ENCODE measurements at regions not wholly inside any gene's neighbourhood (a gene's known extent, or its start where the extent isn't known, plus 50 kb on each side); places are given as distances from the start of the nearest gene placed in this dataset.
A peak's percentile ranks its signal among the peaks of the same experiment; 100 is the strongest.

DNA sequence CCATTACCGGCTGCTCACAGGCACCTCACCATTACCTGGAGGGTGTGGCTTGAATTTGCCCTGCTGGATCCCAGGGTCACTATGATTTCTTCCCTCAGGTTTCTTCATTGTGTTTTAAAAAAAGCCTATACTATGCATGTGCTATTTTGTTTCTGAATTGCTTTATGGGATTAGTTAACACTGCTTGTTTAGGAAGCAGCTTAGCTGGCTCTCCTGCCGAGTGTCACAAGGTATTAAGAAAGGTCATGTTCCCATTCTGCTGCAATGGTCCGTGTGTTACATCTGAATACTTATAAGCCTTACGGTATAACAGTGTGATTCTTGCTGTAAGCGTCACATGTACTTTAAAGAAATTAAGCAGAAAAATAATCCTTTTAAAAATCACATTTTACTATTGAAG, 380.6 kb upstream of the B3GAT1 start:
- DNase-seq: no peak

DNA sequence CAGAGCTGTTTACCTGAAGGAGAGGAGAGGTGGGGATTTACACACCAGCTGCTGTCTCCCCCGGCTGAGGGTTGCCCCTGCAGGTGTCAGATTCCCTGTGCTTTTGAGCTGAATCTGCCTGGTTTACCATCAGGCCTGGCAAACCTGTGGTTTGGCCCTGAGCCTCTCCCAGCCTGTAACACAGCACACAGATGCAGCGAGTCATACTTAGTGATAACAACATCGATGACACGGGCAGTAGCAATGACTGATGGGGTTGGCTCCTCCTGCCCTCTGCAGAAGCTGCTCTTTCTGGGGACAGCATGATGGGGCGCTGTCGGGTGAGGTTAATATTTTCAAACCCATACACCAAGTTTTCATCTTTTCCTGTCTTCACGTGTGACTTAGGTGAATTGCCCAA, 380.0 kb upstream of the B3GAT1 start:
- DNase-seq: peak in 1 of 3 experiments; percentile 21

DNA sequence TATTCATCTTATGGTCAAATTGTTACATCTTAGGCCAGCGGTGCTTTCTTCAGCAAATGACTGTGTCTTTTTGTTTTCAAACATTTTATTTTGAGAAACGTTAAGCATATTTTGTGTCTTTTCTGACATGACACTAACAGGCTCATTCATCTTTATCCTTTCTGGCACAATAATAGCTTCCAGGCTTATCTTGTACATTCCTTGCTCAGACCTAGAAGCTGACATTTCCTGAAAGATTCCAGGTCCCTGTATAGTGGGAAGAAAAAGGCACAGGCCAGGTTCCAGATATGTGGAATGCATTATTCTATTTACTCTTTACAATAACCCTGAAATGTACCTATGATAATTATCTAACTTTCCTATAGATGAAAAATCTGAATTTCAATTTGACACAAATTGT, 379.1 kb upstream of the B3GAT1 start:
- DNase-seq: no peak

DNA sequence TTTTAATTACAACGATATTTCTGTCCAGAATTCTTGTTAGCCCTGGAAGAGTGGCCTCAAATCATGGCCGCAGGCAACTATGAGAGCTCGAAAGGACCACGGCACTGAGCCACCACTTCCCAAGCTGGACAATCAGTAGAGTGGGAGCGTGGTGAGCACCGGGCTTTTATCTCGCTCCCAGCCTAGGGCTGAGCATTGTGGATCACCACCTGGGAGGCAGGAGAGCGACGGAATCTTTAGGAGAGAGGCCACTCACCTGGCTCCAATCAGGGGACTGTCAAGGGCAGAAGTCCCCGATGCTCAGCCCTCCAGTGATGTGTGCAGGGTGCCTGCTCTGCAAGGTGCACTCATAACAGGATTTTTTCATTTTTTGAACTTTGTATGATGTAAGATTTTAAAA, 377.1 kb upstream of the B3GAT1 start:
- DNase-seq: no peak

DNA sequence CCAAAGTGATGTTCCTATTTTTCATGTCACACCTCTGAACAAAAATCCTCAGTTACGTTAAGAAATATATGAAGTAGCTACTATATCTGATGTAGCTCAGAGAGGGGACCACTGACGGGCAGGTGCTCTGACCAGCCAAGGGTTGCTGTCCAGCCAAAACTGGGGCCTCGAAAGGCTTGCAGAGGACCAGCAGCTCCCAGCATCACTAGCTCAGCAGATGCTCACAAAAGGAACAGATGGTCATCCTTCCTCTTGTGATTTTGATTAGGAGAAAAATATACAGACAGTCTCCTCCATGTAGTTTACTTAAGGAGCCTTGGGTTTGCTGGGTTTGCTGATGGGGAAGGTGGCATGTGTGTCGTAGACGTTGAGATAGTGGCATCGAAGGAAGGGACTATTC, 374.6 kb upstream of the B3GAT1 start:
- DNase-seq: no peak

DNA sequence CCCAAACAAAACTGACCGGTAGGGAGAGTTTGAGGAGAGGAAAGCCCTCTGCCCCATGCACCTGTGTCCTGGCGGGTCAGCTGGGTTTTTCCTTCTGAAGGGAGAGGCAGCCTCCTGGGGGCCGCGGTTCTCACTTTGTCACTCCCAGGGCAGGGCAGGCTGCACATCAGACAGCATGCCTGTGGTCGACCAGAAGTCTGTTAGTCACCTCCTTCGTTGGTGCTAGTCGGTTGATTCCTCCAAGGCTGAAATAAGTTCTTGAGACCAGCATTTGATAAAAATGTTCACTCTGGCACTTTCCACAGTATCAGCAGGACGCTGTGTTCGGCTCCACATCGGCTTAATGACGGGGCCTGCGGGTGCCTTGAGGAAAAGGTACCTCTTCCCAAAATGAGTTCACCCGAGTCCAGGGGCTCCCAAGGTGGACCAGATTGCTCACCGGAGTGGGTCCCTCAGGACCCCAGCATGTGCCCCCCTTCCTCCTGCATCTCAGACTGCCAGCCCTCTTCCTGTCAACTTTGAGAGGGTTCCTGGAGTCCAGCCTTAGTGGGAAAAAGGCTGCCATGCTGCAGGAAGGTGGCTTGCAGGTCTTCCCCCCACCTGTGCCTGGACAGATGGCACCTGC, 373.7 kb upstream of the B3GAT1 start:
- DNase-seq: no peak

DNA sequence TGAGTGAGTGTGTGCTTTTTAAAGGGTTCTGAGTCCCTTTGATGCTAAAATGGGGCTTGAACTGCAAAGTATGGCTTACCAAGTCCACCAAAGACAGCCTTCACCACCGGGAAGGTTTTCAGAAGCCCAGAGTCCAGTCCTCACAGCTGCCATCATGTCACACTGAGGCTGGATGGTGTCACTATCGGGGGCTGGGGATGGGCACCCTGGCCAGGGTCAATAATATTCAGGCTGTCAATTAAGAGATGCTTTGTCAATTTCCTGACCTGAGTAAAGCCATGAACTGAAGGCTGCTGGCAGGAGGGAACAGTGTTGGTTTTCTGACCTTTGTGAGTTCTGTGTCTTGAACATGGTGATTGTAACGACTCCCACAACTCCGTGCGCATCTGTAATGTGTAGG, 373.0 kb upstream of the B3GAT1 start:
- no peak for DNase-seq

DNA sequence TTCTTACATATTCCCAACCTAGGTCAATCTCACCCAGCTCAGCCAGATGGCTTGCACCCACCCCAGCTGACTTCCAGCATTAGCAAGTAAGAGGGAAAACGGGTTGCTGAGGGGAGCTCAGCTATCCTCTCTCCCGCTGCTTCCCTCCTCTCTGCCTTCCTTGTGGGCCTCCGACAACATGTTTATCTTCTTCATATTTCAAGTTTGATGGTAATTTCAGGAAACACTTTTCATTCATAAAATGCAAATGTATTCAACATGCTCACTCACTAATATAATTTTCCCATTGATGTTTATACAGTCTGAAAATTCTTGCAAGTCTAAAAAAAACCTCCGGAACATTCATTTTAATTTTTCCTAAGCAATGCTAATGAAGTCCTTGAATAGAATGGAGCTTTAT, 372.5 kb upstream of the B3GAT1 start:
- DNase-seq: no peak

DNA sequence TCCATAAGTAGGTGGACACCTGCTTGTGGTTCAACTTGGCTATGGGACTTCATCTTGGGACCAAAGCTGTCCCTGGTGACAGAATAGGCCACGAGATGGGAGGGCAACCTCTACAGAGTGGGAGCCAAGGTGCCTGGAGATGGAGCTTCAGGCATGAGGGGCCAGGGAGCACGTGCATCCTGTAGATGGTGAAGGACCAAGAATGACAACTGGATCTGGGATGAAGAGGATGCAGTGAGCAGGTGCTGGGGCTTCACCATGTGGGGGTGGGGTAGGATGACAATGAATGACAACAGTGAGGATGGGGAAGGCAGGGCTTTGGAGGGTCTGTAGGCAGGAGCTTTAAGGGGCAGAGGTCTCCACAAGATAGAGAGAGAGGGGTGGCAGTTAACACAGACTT, 372.0 kb upstream of the B3GAT1 start:
- DNase-seq: no peak

DNA sequence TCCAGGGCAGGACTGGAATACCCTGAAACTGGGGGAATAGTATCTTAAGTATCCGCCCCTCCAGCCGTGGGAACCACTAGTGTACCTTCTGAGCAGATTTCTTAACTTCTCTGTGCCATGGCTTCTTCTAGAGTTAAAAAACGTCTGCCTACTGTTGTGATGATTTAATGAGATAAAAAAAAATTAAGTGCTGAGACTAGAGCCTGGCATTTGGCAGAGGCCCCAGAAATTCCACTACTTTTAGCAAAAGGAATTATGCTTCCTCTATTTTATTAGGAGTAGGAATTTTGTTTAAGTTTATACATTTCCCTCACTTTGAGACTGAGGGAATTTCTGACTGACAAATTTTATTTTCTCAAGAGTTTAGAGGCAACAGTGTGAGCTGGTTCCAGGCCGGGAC, 371.2 kb upstream of the B3GAT1 start:
- DNase-seq: no peak

DNA sequence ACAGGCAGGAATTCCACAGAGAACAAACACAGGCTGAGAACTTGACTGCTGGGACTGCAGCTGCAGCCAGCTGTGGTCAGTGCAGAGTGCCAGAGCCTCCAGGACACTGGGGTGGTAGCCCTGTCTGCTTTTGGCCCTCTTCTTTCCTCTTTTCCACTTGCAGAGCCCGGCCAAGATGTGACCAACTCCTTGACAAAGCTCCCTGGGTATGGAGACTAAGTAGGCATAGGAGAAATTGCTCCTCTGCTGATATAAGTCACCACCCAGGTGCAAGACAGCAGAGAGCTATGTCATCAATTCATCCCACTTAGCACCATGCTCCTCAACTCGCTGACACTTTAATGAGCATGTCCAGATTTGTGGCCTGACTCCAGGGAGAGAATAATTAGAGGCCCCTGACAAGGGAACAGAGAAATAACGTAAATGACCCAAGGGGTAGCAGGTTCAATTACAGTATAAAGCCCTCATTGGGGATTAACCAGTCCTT, 369.4 kb upstream of the B3GAT1 start:
- peak in 1 of 3 experiments; percentile 39 for DNase-seq

DNA sequence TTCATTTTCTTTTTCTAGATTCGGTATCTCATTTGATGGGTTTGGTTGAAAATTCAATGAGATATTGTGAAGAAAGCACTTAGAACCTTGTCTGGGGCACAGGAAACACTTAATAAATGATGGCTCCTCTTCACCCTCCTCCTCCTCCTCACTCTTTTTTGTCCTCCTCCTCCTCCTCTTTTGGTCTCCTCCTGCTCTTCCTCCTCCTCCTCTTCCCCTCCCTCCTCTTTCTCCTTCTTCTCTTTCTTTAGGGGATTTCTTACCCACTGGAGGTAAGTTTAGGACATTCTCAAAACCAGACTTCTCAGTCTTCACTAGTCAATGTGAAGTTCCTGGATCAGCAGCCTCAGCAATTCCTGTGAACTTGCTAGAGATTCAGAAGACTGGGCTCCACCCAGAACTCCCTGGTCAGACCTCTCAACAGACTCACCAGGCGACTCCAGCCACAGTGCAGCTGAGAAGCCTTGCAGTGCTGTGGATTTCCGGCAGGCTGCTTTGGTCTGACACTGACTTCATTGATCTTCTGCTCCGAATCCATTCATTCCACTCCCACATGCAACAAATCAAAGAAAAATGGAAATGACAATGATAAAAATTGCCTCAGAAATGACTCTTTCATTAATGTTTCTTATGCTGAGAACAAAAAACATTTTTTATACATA, 368.6 kb upstream of the B3GAT1 start:
- DNase-seq: no peak

DNA sequence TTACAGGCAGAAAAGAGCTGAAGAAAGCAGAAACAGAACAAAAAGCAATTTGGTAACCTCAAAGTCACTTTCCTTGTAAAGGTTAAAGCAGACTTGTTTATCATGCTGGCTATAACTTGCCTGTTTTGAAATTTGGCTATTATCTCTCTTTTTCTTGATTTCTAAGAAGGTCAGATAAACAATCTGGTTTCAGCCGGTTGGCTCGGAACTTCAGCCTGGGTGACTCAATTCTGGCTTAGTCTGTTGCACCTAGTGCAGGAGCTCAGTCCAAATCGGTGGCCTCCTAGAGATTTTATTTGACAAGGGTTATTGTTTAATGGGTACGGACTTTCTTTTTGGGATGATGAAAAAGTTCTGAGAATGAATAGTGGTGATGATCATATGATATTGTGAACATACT, 367.1 kb upstream of the B3GAT1 start:
- DNase-seq: no peak

DNA sequence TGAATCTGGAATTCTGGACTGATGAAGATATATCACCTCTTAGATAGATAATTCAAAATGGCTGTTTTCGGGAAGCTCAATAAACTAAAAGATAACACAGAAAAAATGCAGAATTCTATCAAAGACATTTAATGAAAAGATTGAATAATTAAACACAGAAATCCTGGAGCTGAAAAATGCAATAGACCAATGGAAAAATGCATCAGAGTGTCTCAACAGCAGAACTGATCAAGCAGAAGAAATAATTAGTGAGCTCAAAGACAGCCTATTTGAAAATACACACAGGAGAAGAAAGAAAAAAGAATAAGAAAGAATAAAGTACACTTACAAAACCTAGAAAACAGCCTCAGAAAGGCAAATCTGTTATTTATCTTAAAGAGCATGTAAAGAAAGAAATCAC, 356.4 kb upstream of the B3GAT1 start:
- DNase-seq: no peak

DNA sequence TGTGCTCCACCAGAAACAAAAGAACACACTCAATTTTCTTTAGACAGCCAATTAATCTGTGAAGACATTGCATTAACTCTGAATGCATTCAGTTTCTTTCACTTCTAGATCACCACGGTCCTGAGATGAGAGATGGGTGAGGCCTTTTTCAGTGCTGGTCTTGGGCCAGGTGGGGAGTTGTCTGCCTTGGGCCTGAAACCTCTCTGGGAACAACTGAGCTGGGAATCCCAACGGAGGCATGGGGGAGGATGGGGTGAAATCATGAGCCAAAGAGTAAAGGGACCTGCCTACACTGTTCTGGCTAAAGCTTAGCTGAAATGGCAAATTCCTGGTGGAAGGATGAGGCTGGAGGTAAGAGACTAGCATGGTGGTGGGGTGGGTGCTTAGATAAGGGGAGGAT, 353.5 kb upstream of the B3GAT1 start:
- DNase-seq: no peak

DNA sequence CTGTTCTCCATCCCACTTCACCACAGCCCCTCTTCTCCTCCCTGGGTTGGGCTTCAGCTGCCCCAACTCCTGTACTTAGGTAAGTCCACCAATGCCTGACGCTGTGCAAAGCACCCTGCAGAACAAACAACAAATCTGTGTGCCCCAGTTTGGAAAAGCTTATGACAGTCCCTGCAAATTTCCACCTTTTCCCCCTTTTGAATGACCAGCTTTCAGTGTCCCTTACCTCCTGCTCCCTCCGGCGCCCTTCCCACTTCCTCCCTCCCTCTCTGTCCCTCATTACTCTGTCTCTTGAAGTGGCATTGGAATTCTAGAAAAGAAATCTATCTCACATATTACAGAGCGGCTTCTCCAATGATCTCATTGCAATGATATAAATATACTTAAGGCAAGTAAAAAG, 352.9 kb upstream of the B3GAT1 start:
- no peak for DNase-seq

DNA sequence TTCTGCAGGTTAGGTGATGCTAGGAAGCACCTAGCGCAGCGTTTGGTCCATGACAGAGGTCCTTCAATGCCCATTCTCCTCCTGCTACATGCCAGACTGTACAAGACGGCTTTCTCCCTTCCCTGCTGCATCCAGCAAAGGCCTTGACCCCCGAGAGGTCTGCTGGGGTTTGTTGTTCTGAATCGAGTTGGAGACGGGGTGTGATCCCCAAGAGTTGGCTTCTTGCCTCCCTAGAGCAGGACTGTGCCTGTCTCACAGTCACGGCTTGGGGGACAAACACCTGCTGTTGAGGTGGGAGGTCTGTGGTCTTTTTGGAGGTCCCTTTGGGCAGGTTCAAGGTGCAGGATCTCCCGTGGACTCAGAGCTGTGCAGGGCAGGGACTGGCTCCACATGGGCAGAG, 352.3 kb upstream of the B3GAT1 start:
- no peak for DNase-seq

DNA sequence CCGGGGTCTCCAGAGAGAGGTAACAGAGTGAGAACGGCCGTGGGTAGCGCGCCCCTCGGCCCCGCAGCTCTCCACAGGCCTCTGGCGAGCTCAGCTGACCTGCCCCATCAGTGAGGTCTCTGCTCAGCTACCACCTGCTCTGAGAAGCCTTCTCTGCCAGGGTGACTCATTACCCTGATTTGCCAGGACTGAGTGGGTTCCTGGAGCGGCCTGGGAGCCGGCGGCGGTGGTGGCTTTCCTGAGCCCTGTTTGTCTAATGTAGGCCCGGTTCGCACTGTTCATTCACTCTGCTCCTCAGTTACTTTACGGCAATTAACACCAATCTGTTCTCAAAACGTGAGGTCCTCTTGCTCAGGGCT, 351.0 kb upstream of the B3GAT1 start:
- DNase-seq: no peak

DNA sequence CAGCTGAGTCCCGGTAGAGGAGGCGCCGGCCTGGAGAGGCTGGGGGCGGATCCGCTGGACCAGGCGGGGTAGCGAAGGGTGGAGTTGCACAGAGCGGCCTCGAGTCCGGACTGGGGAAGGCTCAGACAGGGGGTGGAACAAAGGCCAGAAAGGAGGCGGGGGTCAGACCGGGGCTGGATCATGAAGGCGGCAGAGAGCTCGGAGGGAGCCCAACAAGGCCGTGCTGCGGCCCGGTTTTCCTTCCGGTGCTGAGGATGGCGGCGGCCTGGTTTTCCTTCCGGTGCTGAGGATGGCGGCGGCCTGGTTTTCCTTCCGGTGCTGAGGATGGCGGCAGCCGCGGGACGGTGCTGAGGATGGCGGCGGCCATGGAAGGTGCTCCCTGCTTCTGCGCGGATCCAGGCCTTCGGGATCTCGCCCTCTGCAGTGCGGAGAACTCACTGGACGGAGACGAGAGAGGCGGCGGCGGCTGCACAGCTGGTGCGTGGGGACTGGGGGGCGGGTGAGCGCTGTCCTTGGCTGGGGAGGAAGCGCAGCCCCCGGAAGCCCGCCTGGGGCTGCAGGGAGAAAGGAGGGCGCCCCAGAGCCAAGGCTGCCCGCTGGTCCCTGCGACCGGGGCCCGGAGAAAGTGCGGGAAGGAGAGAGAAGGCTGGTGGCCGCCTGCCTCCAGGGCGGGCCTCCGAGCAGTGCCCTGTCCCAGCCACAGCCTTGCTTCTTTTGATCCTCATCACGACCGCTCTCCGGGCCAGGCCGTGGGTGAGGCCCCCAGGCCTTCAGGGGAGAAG, 350.4 kb upstream of the B3GAT1 start:
- no peak for DNase-seq

DNA sequence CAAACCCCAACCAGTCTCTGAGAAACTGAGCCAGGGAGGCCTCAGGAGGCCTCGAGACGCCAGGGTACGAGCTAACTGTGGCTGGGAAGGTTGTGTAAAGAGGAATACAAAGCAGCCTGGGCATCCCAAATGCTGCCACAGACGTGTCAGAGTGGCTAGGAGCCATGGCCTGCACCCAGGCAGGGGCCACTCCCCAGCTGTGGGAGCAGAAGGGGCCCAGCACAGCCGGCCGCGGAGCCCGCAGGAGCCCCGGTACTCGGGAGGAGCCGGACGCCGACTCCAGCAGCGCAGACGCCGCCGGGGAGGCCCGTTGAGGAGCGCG, 349.8 kb upstream of the B3GAT1 start:
- DNase-seq: no peak

DNA sequence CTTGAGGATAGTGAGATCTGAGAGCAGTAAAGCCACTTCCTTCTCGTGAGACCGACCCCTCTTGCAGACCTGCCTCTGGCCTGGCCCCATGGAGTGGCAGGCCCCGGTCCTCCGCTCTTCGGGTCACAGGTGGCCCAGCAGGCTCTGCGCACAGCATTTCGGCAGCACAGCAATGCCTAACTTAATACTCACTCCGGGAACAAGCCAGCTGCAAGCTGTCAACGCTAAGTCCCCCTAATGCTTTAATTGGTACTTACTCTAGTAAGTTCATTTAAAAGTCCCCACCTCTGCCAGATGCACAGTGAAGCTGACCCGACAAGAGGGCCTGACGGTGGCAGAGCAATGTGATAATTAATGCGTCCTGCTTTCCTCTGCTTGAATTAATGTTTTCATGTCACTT, 349.3 kb upstream of the B3GAT1 start:
- DNase-seq: no peak

DNA sequence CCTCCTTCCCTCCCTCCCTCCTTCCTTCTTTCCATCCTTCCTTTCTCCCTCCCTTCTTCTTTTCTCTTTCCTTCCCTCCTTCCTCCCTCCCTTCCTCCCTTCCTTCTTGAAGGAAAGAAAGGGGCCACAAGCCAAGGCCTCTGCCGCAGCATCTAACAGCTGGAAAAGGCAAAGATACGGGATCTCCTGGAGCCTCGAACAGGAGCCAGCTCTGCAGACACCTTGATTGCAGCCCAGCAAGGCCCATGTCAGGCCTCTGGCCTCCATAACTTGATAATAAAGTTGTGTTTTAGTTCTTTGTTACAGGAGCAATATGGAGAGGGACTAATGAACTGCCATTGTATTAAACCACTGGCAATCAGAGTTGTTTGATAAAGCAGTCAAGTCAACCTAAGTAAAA, 348.9 kb upstream of the B3GAT1 start:
- DNase-seq: no peak

DNA sequence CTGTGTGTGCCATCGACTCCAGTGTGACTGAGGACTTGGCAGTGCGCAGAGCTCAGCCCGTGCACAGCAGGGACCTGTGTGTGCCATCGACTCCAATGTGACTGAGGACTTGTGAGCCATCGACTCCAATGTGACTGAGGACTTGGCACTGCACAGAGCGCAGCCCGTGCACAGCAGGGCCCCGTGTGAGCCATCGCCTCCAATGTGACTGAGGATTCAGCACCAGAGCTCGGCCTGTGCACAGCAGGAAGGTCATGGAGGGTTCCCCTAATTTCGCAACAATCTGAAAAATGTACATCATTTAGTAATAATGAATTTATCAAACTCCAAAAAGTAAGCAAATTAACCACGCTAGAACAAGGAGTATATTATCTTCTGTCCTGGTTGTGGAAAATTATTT, 348.3 kb upstream of the B3GAT1 start:
- no peak for DNase-seq

DNA sequence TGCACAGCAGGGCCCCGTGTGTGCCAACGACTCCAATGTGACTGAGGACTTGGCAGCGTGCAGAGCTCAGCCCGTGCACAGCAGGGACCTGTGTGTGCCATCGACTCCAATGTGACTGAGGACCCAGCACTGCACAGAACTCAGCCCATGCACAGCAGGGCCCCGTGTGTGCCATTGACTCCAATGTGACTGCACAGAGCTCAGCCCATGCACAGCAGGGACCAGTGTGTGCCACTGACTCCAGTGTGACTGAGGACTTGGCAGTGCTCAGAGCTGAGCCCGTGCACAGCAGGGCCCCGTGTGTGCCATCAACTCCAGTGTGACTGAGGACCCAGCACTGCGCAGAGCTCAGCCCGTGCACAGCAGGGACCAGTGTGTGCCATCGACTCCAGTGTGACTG, 347.8 kb upstream of the B3GAT1 start:
- DNase-seq: no peak

DNA sequence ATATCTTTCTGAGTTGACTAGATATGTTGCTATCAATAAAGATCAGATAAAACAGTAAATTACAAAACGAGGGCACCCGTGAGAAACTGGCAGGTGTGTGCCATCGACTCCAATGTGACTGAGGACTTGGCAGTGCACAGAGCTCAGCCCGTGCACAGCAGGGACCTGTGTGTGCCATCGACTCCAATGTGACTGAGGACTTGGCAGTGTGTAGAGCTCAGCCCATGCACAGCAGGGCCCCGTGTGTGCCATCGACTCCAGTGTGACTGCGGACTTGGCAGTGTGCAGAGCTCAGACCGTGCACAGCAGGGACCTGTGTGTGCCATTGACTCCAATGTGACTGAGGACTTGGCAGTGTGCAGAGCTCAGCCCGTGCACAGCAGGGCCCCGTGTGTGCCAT, 347.2 kb upstream of the B3GAT1 start:
- no peak for DNase-seq

Data from NCI-H1417 (cell line).